ENCODE measurements at regions not wholly inside any gene's neighbourhood (a gene's known extent, or its start where the extent isn't known, plus 50 kb on each side); places are given as distances from the start of the nearest gene placed in this dataset.

DNA sequence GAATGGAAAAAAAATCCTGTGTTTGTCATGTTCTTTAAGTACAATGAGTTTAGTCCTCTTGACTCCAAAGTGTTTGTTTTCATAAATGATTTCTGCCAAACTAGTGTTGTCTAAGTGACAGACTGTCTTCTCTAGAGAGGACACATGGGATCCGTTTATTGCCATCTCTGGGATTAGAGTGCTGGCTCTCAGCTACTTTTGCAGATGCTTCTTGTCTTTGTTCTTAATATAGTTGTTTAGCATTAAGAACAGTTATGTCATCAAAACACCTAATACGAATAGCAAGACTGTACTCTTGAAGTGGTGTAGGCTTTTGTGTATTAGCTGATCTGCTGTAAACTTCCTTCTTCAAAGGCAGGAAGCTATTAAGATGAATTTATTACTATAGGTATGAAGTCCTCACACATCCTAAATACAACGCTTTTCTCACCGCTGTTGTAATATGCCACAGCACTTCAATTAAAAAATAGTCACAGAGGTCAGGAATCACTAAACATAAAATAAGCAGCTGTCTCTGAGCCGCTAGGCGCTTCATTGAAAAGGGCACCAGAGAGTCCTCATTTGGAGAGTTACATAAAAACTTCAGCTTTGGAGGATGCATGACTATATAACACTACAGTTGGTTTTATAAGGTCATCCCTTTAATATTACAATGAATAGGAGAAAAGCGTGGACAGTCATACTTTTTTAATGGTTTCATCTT, 128.3 kb upstream of the ZNF385D start:
- Mint-ChIP-seq H3K36me3 (ENCODE audit: insufficient read depth, unreplicated experiment) (no peaks in the 10 kb centered on the region), H3K4me3 (ENCODE audit: low read depth, unreplicated experiment) (no peak overlapping the region), H3K9me3 (ENCODE audit: low read depth, unreplicated experiment) (peaks cover 4% of the 10 kb centered on the region), H3K27ac (ENCODE audit: unreplicated experiment) (no peak overlapping the region), H3K27me3 (ENCODE audit: unreplicated experiment) (no peaks in the 10 kb centered on the region), H3K4me1 (ENCODE audit: low read depth, unreplicated experiment) (no peaks in the 10 kb centered on the region)
- CTCF ChIA-PET, result no interaction called here
- intact Hi-C loops (cut with micrococcal nuclease; ENCODE audit: unreplicated experiment), result no loop called here
- no peak for DNase-seq
- no TSS peak for BruUV-seq (replicated peaks)
- TF ChIP-seq, protein P1, sequence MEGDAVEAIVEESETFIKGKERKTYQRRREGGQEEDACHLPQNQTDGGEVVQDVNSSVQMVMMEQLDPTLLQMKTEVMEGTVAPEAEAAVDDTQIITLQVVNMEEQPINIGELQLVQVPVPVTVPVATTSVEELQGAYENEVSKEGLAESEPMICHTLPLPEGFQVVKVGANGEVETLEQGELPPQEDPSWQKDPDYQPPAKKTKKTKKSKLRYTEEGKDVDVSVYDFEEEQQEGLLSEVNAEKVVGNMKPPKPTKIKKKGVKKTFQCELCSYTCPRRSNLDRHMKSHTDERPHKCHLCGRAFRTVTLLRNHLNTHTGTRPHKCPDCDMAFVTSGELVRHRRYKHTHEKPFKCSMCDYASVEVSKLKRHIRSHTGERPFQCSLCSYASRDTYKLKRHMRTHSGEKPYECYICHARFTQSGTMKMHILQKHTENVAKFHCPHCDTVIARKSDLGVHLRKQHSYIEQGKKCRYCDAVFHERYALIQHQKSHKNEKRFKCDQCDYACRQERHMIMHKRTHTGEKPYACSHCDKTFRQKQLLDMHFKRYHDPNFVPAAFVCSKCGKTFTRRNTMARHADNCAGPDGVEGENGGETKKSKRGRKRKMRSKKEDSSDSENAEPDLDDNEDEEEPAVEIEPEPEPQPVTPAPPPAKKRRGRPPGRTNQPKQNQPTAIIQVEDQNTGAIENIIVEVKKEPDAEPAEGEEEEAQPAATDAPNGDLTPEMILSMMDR (IDR thresholded peaks at IDR 0.05; ENCODE audit: unreplicated experiment), result no peak

DNA sequence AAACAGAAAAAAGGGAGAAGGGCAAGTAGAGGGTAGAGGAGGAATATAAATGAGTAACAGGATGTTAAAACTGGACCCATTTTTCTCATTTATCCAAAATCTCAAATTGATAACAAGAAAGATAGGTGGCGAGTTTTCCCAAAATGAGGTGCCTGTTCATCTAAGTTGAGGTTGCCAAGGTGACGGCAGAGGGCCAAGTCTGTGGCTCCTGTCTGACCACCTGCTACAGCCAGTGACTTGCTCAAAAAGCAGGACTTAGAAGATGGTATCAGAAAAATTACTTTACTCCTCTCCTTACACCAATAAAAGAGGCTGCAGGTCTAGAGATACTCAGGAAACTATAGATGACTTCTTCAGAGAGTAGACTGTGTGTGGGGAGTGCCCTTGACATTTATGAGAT, 137.6 kb upstream of the ZNF385D start:
- no peaks in the 10 kb centered on the region for H3K27me3 Mint-ChIP-seq (ENCODE audit: unreplicated experiment)
- intact Hi-C loops (cut with micrococcal nuclease; ENCODE audit: unreplicated experiment), result no loop called here
- CTCF ChIA-PET, result no interaction called here
- no peaks in the 10 kb centered on the region for H3K4me1 Mint-ChIP-seq (ENCODE audit: low read depth, unreplicated experiment)
- no peak overlapping the region for H3K4me3 Mint-ChIP-seq (ENCODE audit: low read depth, unreplicated experiment)
- H3K27ac Mint-ChIP-seq (ENCODE audit: unreplicated experiment), result no peak overlapping the region
- H3K9me3 Mint-ChIP-seq (ENCODE audit: low read depth, unreplicated experiment), result no peaks in the 10 kb centered on the region
- DNase-seq, result no peak
- TF ChIP-seq, protein P1 (IDR thresholded peaks at IDR 0.05; ENCODE audit: unreplicated experiment), result no peak
- no TSS peak for BruUV-seq (replicated peaks)
- H3K36me3 Mint-ChIP-seq (ENCODE audit: insufficient read depth, unreplicated experiment), result no peaks in the 10 kb centered on the region

DNA sequence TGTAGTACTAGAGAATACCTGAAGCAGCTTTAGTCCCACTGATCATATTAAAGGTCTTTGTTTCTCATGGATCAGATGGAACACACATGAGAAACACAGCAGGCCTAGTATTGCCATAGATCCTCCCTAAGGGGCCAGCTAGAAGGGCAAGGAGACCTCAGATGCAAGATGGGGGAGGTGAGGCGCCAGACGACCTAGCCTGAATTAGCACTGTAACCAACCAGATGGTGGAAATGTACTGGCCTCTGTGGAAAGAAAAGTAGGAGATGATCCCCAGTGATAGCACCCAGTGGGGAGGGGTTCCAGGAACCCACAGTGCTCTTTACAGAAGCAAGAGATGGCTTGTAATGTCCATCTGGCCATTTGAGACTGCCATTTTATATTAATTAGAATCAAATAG, 138.2 kb upstream of the ZNF385D start:
- no peak for DNase-seq
- Mint-ChIP-seq H3K9me3 (ENCODE audit: low read depth, unreplicated experiment) (no peaks in the 10 kb centered on the region), H3K4me3 (ENCODE audit: low read depth, unreplicated experiment) (no peak overlapping the region), H3K36me3 (ENCODE audit: insufficient read depth, unreplicated experiment) (no peaks in the 10 kb centered on the region), H3K4me1 (ENCODE audit: low read depth, unreplicated experiment) (no peaks in the 10 kb centered on the region), H3K27me3 (ENCODE audit: unreplicated experiment) (no peaks in the 10 kb centered on the region), H3K27ac (ENCODE audit: unreplicated experiment) (no peak overlapping the region)
- no TSS peak for BruUV-seq (replicated peaks)
- intact Hi-C loops (cut with micrococcal nuclease; ENCODE audit: unreplicated experiment), result no loop called here
- CTCF ChIA-PET, result no interaction called here
- TF ChIP-seq, protein P1 (IDR thresholded peaks at IDR 0.05; ENCODE audit: unreplicated experiment), result no peak

DNA sequence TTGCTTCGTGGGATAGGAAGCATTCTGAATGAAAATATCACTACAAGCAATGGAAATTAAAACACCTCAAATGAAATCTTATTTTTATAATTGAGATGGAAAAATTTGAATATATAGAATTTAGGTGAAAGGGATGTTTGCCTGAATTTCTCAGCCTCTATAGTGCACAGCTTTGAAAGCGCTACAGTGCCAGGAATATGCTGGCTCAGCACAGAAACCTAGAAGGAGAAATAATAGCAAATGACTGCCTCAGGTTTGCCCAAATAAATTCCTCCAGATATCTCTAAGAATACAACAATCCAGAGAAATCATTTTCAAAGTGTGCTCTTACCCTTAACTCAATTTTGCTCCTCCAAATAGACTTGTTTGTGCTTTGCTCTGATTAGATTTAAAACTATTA, 141.1 kb upstream of the ZNF385D start:
- no peaks in the 10 kb centered on the region for H3K4me1 Mint-ChIP-seq (ENCODE audit: low read depth, unreplicated experiment)
- TF ChIP-seq, protein P1 (IDR thresholded peaks at IDR 0.05; ENCODE audit: unreplicated experiment), result no peak
- H3K27ac Mint-ChIP-seq (ENCODE audit: unreplicated experiment), result no peak overlapping the region
- H3K9me3 Mint-ChIP-seq (ENCODE audit: low read depth, unreplicated experiment), result no peaks in the 10 kb centered on the region
- CTCF ChIA-PET, result interaction anchor here (0.7 kb wide), 1 partner anchor 139 kb away, joined by 3 read pairs; no protein-coding TSS in a partner anchor
- H3K4me3 Mint-ChIP-seq (ENCODE audit: low read depth, unreplicated experiment), result no peak overlapping the region
- intact Hi-C loops (cut with micrococcal nuclease; ENCODE audit: unreplicated experiment), result loop anchor here (5.0 kb wide), 1 partner anchor 960 kb away; no protein-coding TSS in a partner anchor
- BruUV-seq (replicated peaks), result no TSS peak
- H3K36me3 Mint-ChIP-seq (ENCODE audit: insufficient read depth, unreplicated experiment), result no peaks in the 10 kb centered on the region
- no peaks in the 10 kb centered on the region for H3K27me3 Mint-ChIP-seq (ENCODE audit: unreplicated experiment)
- DNase-seq, result no peak

Measured in Calu3 (cell line).